ENCODE measurements at regions not wholly inside any gene's neighbourhood (a gene's known extent, or its start where the extent isn't known, plus 50 kb on each side); places are given as distances from the start of the nearest gene placed in this dataset.

DNA sequence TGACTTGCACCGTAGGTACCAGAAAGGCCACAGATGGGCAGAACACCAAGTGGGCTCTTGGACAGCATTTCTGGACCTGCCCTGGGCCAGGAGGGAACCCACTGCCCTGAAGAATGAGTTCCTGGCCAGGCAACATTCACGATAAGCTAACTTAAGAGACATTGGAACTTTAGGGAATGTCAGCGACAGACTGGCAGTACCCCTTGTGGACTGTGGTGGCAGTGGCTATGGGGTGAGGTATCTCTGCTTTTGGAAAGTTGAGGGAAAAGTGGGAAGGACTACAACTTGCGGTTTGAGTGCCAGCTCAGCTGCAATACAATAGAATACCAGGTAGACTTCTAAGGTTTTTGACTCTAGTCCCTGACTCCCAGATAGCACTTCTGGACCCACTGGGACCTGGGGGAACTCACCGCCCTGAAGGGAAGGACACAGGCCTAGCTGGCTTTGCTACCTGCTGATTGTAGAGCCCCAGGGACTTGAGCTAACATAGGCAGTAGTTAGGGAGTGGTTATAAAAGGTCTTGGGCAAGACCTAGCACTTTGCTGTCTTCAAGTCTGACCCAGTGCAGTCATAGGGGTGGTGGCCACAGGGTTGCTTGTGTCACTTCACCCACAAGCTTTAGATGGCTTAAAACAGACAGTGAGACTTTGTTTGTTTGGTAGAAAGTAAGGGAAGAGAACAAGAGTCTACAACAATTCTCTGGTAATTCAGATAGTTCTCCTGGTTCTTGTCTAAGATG is 617.6 kb downstream of the COL12A1 start:
- FAIRE-seq: no peak
- DNase-seq (ENCODE audit: insufficient read length, low spot score): no peak
- TF ChIP-seq, protein P1, sequence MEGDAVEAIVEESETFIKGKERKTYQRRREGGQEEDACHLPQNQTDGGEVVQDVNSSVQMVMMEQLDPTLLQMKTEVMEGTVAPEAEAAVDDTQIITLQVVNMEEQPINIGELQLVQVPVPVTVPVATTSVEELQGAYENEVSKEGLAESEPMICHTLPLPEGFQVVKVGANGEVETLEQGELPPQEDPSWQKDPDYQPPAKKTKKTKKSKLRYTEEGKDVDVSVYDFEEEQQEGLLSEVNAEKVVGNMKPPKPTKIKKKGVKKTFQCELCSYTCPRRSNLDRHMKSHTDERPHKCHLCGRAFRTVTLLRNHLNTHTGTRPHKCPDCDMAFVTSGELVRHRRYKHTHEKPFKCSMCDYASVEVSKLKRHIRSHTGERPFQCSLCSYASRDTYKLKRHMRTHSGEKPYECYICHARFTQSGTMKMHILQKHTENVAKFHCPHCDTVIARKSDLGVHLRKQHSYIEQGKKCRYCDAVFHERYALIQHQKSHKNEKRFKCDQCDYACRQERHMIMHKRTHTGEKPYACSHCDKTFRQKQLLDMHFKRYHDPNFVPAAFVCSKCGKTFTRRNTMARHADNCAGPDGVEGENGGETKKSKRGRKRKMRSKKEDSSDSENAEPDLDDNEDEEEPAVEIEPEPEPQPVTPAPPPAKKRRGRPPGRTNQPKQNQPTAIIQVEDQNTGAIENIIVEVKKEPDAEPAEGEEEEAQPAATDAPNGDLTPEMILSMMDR (IDR thresholded peaks at IDR 0.05; ENCODE audit: insufficient read depth, missing control alignments): no peak

DNA sequence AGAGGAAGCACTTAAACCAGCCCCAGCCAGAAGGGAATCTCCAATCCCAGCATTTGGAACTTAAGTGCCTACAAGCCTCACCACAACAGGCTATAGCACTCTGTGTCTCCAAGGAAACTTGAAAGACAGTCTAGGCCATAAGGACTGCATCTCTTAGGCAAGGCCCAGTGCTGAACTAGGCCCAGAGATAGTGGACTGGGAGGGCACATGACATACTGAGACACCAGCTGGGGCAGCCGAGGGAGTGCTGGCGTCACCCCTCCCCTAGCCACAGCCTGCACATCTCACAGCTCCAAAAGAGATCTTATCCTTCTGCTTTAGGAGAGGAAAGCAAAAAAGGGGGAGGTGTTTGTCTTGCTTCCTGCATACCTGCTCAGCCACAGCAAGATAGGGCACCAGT is 618.5 kb downstream of the COL12A1 start:
- DNase-seq (ENCODE audit: insufficient read length, low spot score) (no peak), FAIRE-seq (no peak)
- TF ChIP-seq, protein P1 (IDR thresholded peaks at IDR 0.05; ENCODE audit: insufficient read depth, missing control alignments): no peak

DNA sequence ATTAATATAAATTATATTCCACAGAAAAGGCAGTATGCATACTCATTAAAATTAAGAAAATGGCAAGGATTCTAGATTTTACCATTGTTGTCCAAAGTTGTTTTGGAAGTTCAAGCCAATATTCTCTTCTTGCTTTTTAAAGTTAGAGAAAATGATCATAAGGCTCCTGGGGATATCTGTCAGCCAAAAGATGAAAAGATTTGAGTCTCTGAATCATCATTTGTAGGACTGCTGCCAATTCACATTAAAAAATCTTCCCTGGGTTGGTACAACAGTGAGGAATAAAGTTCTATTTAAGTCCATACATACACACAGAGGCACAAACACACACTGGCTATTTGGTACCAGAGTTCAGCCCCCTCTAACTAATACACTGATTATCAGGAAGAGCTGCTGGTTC is 620.1 kb downstream of the COL12A1 start:
- FAIRE-seq (no peak), DNase-seq (ENCODE audit: insufficient read length, low spot score) (no peak)
- TF ChIP-seq, protein P1 (IDR thresholded peaks at IDR 0.05; ENCODE audit: insufficient read depth, missing control alignments): no peak

DNA sequence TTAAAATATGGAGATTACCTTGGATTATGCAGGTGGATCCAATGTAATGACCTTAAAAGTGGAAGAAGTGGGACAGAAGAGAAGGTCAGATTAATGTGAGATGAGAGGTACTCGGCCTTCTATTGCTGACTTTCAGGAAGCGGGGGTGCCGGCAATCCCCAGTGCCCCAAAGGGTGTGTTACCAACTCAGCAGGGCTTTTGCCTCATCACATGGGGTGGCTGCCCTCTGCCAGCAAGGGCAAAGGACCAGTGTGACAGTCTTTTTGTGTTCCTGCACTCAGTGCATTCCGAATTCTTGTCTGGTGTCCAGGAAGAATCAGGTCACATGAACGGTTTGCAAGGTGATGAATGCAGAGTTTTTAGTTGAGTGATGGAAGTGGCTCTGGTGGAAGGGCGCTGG is 624.2 kb downstream of the COL12A1 start:
- TF ChIP-seq, protein P1 (IDR thresholded peaks at IDR 0.05; ENCODE audit: insufficient read depth, missing control alignments): no peak
- DNase-seq (ENCODE audit: insufficient read length, low spot score): no peak
- no peak for FAIRE-seq

DNA sequence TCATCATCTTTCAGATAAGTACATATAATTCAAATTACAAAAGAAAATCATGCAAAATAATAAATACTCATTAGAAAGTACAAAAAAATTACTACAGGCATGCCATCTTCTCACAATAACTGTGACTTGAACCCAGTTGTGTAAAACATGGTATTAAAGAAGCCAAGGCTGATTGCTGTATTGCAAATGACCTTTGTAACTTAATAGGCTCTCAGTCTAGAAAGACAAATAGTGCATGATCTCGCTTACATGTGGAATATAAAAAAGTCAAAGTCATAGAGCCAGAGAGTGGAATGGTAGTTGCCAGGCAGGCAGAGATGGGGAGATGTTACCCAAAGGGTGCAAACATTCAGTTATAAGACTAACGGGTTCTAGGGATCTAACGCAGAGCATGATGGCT is 626.1 kb downstream of the COL12A1 start:
- FAIRE-seq (no peak), DNase-seq (ENCODE audit: insufficient read length, low spot score) (no peak)
- TF ChIP-seq, protein P1 (IDR thresholded peaks at IDR 0.05; ENCODE audit: insufficient read depth, missing control alignments): no peak

DNA sequence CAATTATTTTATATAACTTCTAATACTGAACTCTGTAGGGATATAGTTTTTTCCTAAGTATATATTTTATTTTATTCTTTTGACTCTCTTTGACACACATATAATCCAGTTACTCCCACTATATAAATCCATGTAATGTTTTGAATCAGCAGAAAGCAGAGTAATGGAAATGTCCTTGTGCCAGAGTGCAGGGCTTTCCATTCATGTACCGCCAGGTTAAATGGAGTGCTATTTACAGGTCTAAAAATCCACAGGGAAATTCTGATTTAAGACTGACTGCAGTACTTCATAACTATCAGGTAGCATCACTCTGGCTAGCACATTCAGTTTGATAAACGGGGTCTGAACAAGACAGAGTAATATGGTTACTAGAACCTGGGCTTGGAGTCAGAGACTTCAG is 626.8 kb downstream of the COL12A1 start:
- TF ChIP-seq, protein P1 (IDR thresholded peaks at IDR 0.05; ENCODE audit: insufficient read depth, missing control alignments): no peak
- no peak for DNase-seq (ENCODE audit: insufficient read length, low spot score)

DNA sequence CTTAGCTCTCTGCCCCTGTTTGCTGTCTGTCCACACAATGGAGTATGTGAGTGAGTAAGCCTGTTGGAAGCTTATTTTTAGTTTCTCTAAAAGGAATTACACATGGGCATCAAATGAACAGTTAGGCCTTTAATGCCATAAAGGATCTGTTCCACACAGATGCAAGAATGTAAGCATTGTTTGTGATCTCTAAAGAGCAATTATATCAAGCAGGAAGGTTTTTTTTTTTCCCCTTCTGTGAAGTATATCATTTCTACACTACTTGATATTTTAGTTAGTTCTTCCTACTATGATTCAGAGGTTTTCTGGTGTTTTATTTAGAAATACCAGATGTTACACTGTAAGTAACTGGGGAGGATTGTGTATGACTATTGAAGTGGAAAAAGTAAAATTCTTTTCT is 627.5 kb downstream of the COL12A1 start:
- TF ChIP-seq, protein P1 (IDR thresholded peaks at IDR 0.05; ENCODE audit: insufficient read depth, missing control alignments): no peak
- DNase-seq (ENCODE audit: insufficient read length, low spot score): no peak
- no peak for FAIRE-seq

More for the DNA sequence above, 626.8 kb downstream of the COL12A1 start:
- FAIRE-seq: no peak

All from D721Med (cell line).